ENCODE measurements at regions not wholly inside any gene's neighbourhood (a gene's known extent, or its start where the extent isn't known, plus 50 kb on each side); places are given as distances from the start of the nearest gene placed in this dataset.

- 91 to 92% methylated on average over 15 of the region's 15 CpGs for WGBS, 2 experiments
- Histone ChIP-seq H3K27ac (ENCODE audit: insufficient read depth, low read depth, low read length, poor library complexity, severe bottlenecking) (no peak overlapping the region), H3K4me3 (ENCODE audit: insufficient read depth, low read depth, low read length) (no peak overlapping the region), H3K27me3 (ENCODE audit: control insufficient read depth, insufficient read depth, low read length, poor library complexity, severe bottlenecking) (no peaks in the 10 kb centered on the region), H3K9me3 (ENCODE audit: control insufficient read depth, low read length) (no peaks in the 10 kb centered on the region), H3K36me3 (ENCODE audit: control insufficient read depth, insufficient read depth, low read length) (no peaks in the 10 kb centered on the region), H3K4me1 (ENCODE audit: control insufficient read depth, insufficient read depth, low read length) (no peaks in the 10 kb centered on the region)
These were observed 1613.8 kb upstream of the IGFBP7 start for GRCh38 chr4:58723954-58724353.

GRCh38 chr4:58711039-58711438, 1600.9 kb upstream of the IGFBP7 start:
- Histone ChIP-seq H3K27me3 (ENCODE audit: control insufficient read depth, insufficient read depth, low read length, poor library complexity, severe bottlenecking) (no peaks in the 10 kb centered on the region), H3K4me3 (ENCODE audit: insufficient read depth, low read depth, low read length) (no peak overlapping the region), H3K27ac (ENCODE audit: insufficient read depth, low read depth, low read length, poor library complexity, severe bottlenecking) (no peak overlapping the region), H3K9me3 (ENCODE audit: control insufficient read depth, low read length) (no peaks in the 10 kb centered on the region), H3K4me1 (ENCODE audit: control insufficient read depth, insufficient read depth, low read length) (no peaks in the 10 kb centered on the region), H3K36me3 (ENCODE audit: control insufficient read depth, insufficient read depth, low read length) (no peaks in the 10 kb centered on the region)

- WGBS, 2 experiments = no CpG with 5 or more reads among the region's 1 CpG
- Histone ChIP-seq H3K27ac (ENCODE audit: insufficient read depth, low read depth, low read length, poor library complexity, severe bottlenecking) (no peak overlapping the region), H3K4me3 (ENCODE audit: insufficient read depth, low read depth, low read length) (no peak overlapping the region), H3K36me3 (ENCODE audit: control insufficient read depth, insufficient read depth, low read length) (no peaks in the 10 kb centered on the region), H3K27me3 (ENCODE audit: control insufficient read depth, insufficient read depth, low read length, poor library complexity, severe bottlenecking) (no peaks in the 10 kb centered on the region), H3K4me1 (ENCODE audit: control insufficient read depth, insufficient read depth, low read length) (no peaks in the 10 kb centered on the region), H3K9me3 (ENCODE audit: control insufficient read depth, low read length) (no peaks in the 10 kb centered on the region)
These were observed 1578.4 kb upstream of the IGFBP7 start for GRCh38 chr4:58688568-58688967.

- Histone ChIP-seq H3K36me3 (ENCODE audit: control insufficient read depth, insufficient read depth, low read length) (no peaks in the 10 kb centered on the region), H3K4me1 (ENCODE audit: control insufficient read depth, insufficient read depth, low read length) (no peaks in the 10 kb centered on the region), H3K9me3 (ENCODE audit: control insufficient read depth, low read length) (no peaks in the 10 kb centered on the region), H3K4me3 (ENCODE audit: insufficient read depth, low read depth, low read length) (no peak overlapping the region), H3K27ac (ENCODE audit: insufficient read depth, low read depth, low read length, poor library complexity, severe bottlenecking) (no peak overlapping the region), H3K27me3 (ENCODE audit: control insufficient read depth, insufficient read depth, low read length, poor library complexity, severe bottlenecking) (no peaks in the 10 kb centered on the region)
- no CpG with 5 or more reads among the region's 1 CpG for WGBS, 2 experiments
These were observed 1569.7 kb upstream of the IGFBP7 start for GRCh38 chr4:58679886-58680285.

- H3K27me3 ChIP-seq (ENCODE audit: control insufficient read depth, insufficient read depth, low read length, poor library complexity, severe bottlenecking) = no peaks in the 10 kb centered on the region
- 88 to 97% methylated on average over 1 of the region's 2 CpGs for WGBS, 2 experiments
- no peaks in the 10 kb centered on the region for H3K4me1 ChIP-seq (ENCODE audit: control insufficient read depth, insufficient read depth, low read length)
- no peak overlapping the region for H3K4me3 ChIP-seq (ENCODE audit: insufficient read depth, low read depth, low read length)
- H3K27ac ChIP-seq (ENCODE audit: insufficient read depth, low read depth, low read length, poor library complexity, severe bottlenecking) = no peak overlapping the region
- H3K9me3 ChIP-seq (ENCODE audit: control insufficient read depth, low read length) = no peaks in the 10 kb centered on the region
- no peaks in the 10 kb centered on the region for H3K36me3 ChIP-seq (ENCODE audit: control insufficient read depth, insufficient read depth, low read length)
These were observed 1568.9 kb upstream of the IGFBP7 start for GRCh38 chr4:58679051-58679450.

- Histone ChIP-seq H3K27ac (ENCODE audit: insufficient read depth, low read depth, low read length, poor library complexity, severe bottlenecking) (no peak overlapping the region), H3K9me3 (ENCODE audit: control insufficient read depth, low read length) (no peaks in the 10 kb centered on the region), H3K4me3 (ENCODE audit: insufficient read depth, low read depth, low read length) (no peak overlapping the region), H3K27me3 (ENCODE audit: control insufficient read depth, insufficient read depth, low read length, poor library complexity, severe bottlenecking) (no peaks in the 10 kb centered on the region), H3K36me3 (ENCODE audit: control insufficient read depth, insufficient read depth, low read length) (no peaks in the 10 kb centered on the region), H3K4me1 (ENCODE audit: control insufficient read depth, insufficient read depth, low read length) (no peaks in the 10 kb centered on the region)
These were observed 1559.6 kb upstream of the IGFBP7 start for GRCh38 chr4:58669783-58670182.

GRCh38 chr4:58665649-58666048, 1555.5 kb upstream of the IGFBP7 start:
- Histone ChIP-seq H3K4me3 (ENCODE audit: insufficient read depth, low read depth, low read length) (no peak overlapping the region), H3K9me3 (ENCODE audit: control insufficient read depth, low read length) (no peaks in the 10 kb centered on the region), H3K27me3 (ENCODE audit: control insufficient read depth, insufficient read depth, low read length, poor library complexity, severe bottlenecking) (no peaks in the 10 kb centered on the region), H3K36me3 (ENCODE audit: control insufficient read depth, insufficient read depth, low read length) (no peaks in the 10 kb centered on the region), H3K27ac (ENCODE audit: insufficient read depth, low read depth, low read length, poor library complexity, severe bottlenecking) (no peak overlapping the region), H3K4me1 (ENCODE audit: control insufficient read depth, insufficient read depth, low read length) (no peaks in the 10 kb centered on the region)
- WGBS, 2 experiments = 100% methylated on average over 2 of the region's 3 CpGs; no CpG with 5 or more reads in 1 of the 2 experiments

GRCh38 chr4:58658701-58659100, 1548.5 kb upstream of the IGFBP7 start:
- no peaks in the 10 kb centered on the region for H3K4me1 ChIP-seq (ENCODE audit: control insufficient read depth, insufficient read depth, low read length)
- no peaks in the 10 kb centered on the region for H3K27me3 ChIP-seq (ENCODE audit: control insufficient read depth, insufficient read depth, low read length, poor library complexity, severe bottlenecking)
- no peaks in the 10 kb centered on the region for H3K9me3 ChIP-seq (ENCODE audit: control insufficient read depth, low read length)
- H3K36me3 ChIP-seq (ENCODE audit: control insufficient read depth, insufficient read depth, low read length) = no peaks in the 10 kb centered on the region
- 93% methylated on average over 1 of the region's 2 CpGs for WGBS, 2 experiments
- H3K27ac ChIP-seq (ENCODE audit: insufficient read depth, low read depth, low read length, poor library complexity, severe bottlenecking) = no peak overlapping the region
- H3K4me3 ChIP-seq (ENCODE audit: insufficient read depth, low read depth, low read length) = no peak overlapping the region

GRCh38 chr4:58653251-58653650, 1543.1 kb upstream of the IGFBP7 start:
- no peaks in the 10 kb centered on the region for H3K4me1 ChIP-seq (ENCODE audit: control insufficient read depth, insufficient read depth, low read length)
- H3K36me3 ChIP-seq (ENCODE audit: control insufficient read depth, insufficient read depth, low read length) = no peaks in the 10 kb centered on the region
- H3K4me3 ChIP-seq (ENCODE audit: insufficient read depth, low read depth, low read length) = no peak overlapping the region
- WGBS, 2 experiments = 83 to 93% methylated on average over 1 of the region's 1 CpG
- H3K9me3 ChIP-seq (ENCODE audit: control insufficient read depth, low read length) = no peaks in the 10 kb centered on the region
- no peaks in the 10 kb centered on the region for H3K27me3 ChIP-seq (ENCODE audit: control insufficient read depth, insufficient read depth, low read length, poor library complexity, severe bottlenecking)
- no peak overlapping the region for H3K27ac ChIP-seq (ENCODE audit: insufficient read depth, low read depth, low read length, poor library complexity, severe bottlenecking)

GRCh38 chr4:58649226-58649625, 1539.0 kb upstream of the IGFBP7 start:
- H3K27me3 ChIP-seq (ENCODE audit: control insufficient read depth, insufficient read depth, low read length, poor library complexity, severe bottlenecking) = no peaks in the 10 kb centered on the region
- H3K36me3 ChIP-seq (ENCODE audit: control insufficient read depth, insufficient read depth, low read length) = no peaks in the 10 kb centered on the region
- H3K4me1 ChIP-seq (ENCODE audit: control insufficient read depth, insufficient read depth, low read length) = no peaks in the 10 kb centered on the region
- H3K27ac ChIP-seq (ENCODE audit: insufficient read depth, low read depth, low read length, poor library complexity, severe bottlenecking) = no peak overlapping the region
- no peak overlapping the region for H3K4me3 ChIP-seq (ENCODE audit: insufficient read depth, low read depth, low read length)
- no peaks in the 10 kb centered on the region for H3K9me3 ChIP-seq (ENCODE audit: control insufficient read depth, low read length)
- 89 to 100% methylated on average over 1 of the region's 1 CpG for WGBS, 2 experiments

- no peaks in the 10 kb centered on the region for H3K36me3 ChIP-seq (ENCODE audit: control insufficient read depth, insufficient read depth, low read length)
- H3K4me1 ChIP-seq (ENCODE audit: control insufficient read depth, insufficient read depth, low read length) = no peaks in the 10 kb centered on the region
- no peaks in the 10 kb centered on the region for H3K27me3 ChIP-seq (ENCODE audit: control insufficient read depth, insufficient read depth, low read length, poor library complexity, severe bottlenecking)
- H3K4me3 ChIP-seq (ENCODE audit: insufficient read depth, low read depth, low read length) = no peak overlapping the region
- 90 to 97% methylated on average over 3 of the region's 3 CpGs for WGBS, 2 experiments
- no peak overlapping the region for H3K27ac ChIP-seq (ENCODE audit: insufficient read depth, low read depth, low read length, poor library complexity, severe bottlenecking)
- H3K9me3 ChIP-seq (ENCODE audit: control insufficient read depth, low read length) = no peaks in the 10 kb centered on the region
These were observed 1535.9 kb upstream of the IGFBP7 start for GRCh38 chr4:58646126-58646525.

Data from ectodermal cell (in vitro differentiated cells).